H9 (cell line): ENCODE measurements at regions not wholly inside any gene's neighbourhood (a gene's known extent, or its start where the extent isn't known, plus 50 kb on each side); places are given as distances from the start of the nearest gene placed in this dataset.

ENCODE experiments used
- DNase-seq: peaks from one replicate; pipeline ENCODE4 v3.0.0-alpha.2; 2017
- H2AFZ ChIP-seq: one replicate; pipeline ENCODE4 v1.6.1; 2013; ENCODE audit warnings: mild to moderate bottlenecking, low read length, control low read depth, moderate library complexity
- H2AK5ac ChIP-seq: 2 replicates; pipeline ENCODE4 v1.6.1; 2013; ENCODE audit warnings: low read length, control low read depth, mixed read lengths; ENCODE audit not compliant: insufficient read length
- H2BK120ac ChIP-seq: one replicate; pipeline ENCODE4 v1.6.1; 2013; ENCODE audit warnings: low read depth, mild to moderate bottlenecking, low read length, control low read depth, inconsistent platforms; ENCODE audit not compliant: poor library complexity, severe bottlenecking
- H2BK12ac ChIP-seq: 2 replicates; pipeline ENCODE4 v1.6.1; 2013; ENCODE audit warnings: low read length, control low read depth, mixed read lengths, low read depth; ENCODE audit not compliant: insufficient read length
- H2BK15ac ChIP-seq: 2 replicates; pipeline ENCODE4 v1.6.1; 2013; ENCODE audit warnings: low read depth, low read length, control low read depth
- H2BK20ac ChIP-seq: one replicate; pipeline ENCODE4 v1.6.1; 2013; ENCODE audit warnings: low read depth, mild to moderate bottlenecking, low read length, control low read depth, inconsistent platforms; ENCODE audit not compliant: poor library complexity, severe bottlenecking
- H2BK5ac ChIP-seq: 2 replicates; pipeline ENCODE4 v1.6.1; 2013; ENCODE audit warnings: low read length, control low read depth, mixed read lengths; ENCODE audit not compliant: insufficient read length
- H3K14ac ChIP-seq: 2 replicates; pipeline ENCODE4 v1.6.1; 2013; ENCODE audit warnings: low read length, control low read depth; ENCODE audit not compliant: insufficient read depth
- H3K18ac ChIP-seq: 2 replicates; pipeline ENCODE4 v1.6.1; 2013; ENCODE audit warnings: low read depth, mild to moderate bottlenecking, mixed read lengths, low read length, control low read depth; ENCODE audit not compliant: insufficient read length
- H3K23ac ChIP-seq: 2 replicates; pipeline ENCODE4 v1.6.1; 2013; ENCODE audit warnings: low read length, control low read depth, mixed read lengths, low read depth; ENCODE audit not compliant: insufficient read length
- H3K23me2 ChIP-seq: 2 replicates; pipeline ENCODE4 v1.6.1; 2013; ENCODE audit warnings: low read depth, mild to moderate bottlenecking, mixed read lengths, low read length, control low read depth; ENCODE audit not compliant: insufficient read length, poor library complexity, severe bottlenecking
- H3K27ac ChIP-seq: 2 replicates; pipeline ENCODE4 v1.5.1; 2013; ENCODE audit warnings: low read length, control low read depth, mixed read lengths, low read depth; ENCODE audit not compliant: insufficient read length
- H3K27me3 ChIP-seq: 2 replicates; pipeline ENCODE4 v1.6.1; 2013; ENCODE audit warnings: low read length, control low read depth, inconsistent platforms; ENCODE audit not compliant: insufficient read depth
- H3K4ac ChIP-seq: 2 replicates; pipeline ENCODE4 v1.6.1; 2013; ENCODE audit warnings: low read depth, mild to moderate bottlenecking, control low read depth, inconsistent platforms, low read length, moderate library complexity
- H3K4me1 ChIP-seq: 2 replicates; pipeline ENCODE4 v1.6.1; 2013; ENCODE audit warnings: low read length, control low read depth, inconsistent platforms; ENCODE audit not compliant: insufficient read depth
- H3K4me2 ChIP-seq: 2 replicates; pipeline ENCODE4 v1.6.1; 2013; ENCODE audit warnings: low read length, control low read depth, mixed read lengths; ENCODE audit not compliant: insufficient read length, insufficient read depth
- H3K56ac ChIP-seq: 2 replicates; pipeline ENCODE4 v1.6.1; 2013; ENCODE audit warnings: low read depth, mild to moderate bottlenecking, mixed read lengths, low read length, control low read depth; ENCODE audit not compliant: insufficient read length
- H3K79me1 ChIP-seq: 2 replicates; pipeline ENCODE4 v1.6.1; 2013; ENCODE audit warnings: low read depth, mild to moderate bottlenecking, moderate library complexity, low read length, control low read depth, inconsistent platforms; ENCODE audit not compliant: insufficient read depth, poor library complexity, severe bottlenecking
- H3K79me2 ChIP-seq: 2 replicates; pipeline ENCODE4 v1.6.1; 2013; ENCODE audit warnings: low read length, control low read depth, inconsistent platforms; ENCODE audit not compliant: insufficient read depth
- H3K9ac ChIP-seq: 2 replicates; pipeline ENCODE4 v1.6.1; 2013; ENCODE audit warnings: low read length, control low read depth, mixed read lengths; ENCODE audit not compliant: insufficient read length; ENCODE audit errors: extremely low read depth
- H3K9me3 ChIP-seq: one replicate; pipeline ENCODE4 v1.6.1; 2013; ENCODE audit warnings: low read depth, low read length, inconsistent platforms; ENCODE audit not compliant: control insufficient read depth
- H3T11ph ChIP-seq: one replicate; pipeline ENCODE4 v1.6.1; 2013; ENCODE audit warnings: mild to moderate bottlenecking, low read length, control low read depth, inconsistent platforms
- H4K20me1 ChIP-seq: one replicate; pipeline ENCODE4 v1.6.1; 2013; ENCODE audit not compliant: control insufficient read depth, insufficient read length, insufficient read depth
- H4K5ac ChIP-seq: 2 replicates; pipeline ENCODE4 v1.6.1; 2013; ENCODE audit warnings: low read depth, mild to moderate bottlenecking, mixed read lengths, low read length, control low read depth; ENCODE audit not compliant: insufficient read length
- H4K8ac ChIP-seq: replicated peaks from 2 replicates; pipeline ENCODE4 v1.6.1; 2013; ENCODE audit warnings: low read length, control low read depth, mixed read lengths, low read depth; ENCODE audit not compliant: insufficient read length
- H4K91ac ChIP-seq: 2 replicates; pipeline ENCODE4 v1.6.1; 2013; ENCODE audit warnings: low read depth, mild to moderate bottlenecking, moderate library complexity, mixed read lengths, low read length, control low read depth; ENCODE audit not compliant: insufficient read length
- H3K27ac Mint-ChIP-seq, 3 experiments: 2 replicates in 2 of 3; 3 replicates in 1 of 3; pipeline ENCODE4 v1.8.0; 2020 to 2021; ENCODE audit warnings: mixed read lengths in 3 of 3, mild to moderate bottlenecking in 1 of 3, moderate library complexity in 1 of 3
- H3K27me3 Mint-ChIP-seq: 2 replicates; pipeline ENCODE4 v1.8.0; 2021; ENCODE audit warnings: low read depth, mild to moderate bottlenecking, moderate library complexity, mixed read lengths
- H3K36me3 Mint-ChIP-seq, 3 experiments: 2 replicates in 2 of 3; 3 replicates in 1 of 3; pipeline ENCODE4 v1.8.0; 2020 to 2021; ENCODE audit warnings: low read depth in 3 of 3, mixed read lengths in 3 of 3; ENCODE audit not compliant: insufficient read depth in 1 of 3
- H3K4me1 Mint-ChIP-seq, 2 experiments: 2 replicates each; pipeline ENCODE4 v1.8.0; 2020; ENCODE audit warnings: mixed read lengths in 2 of 2
- H3K4me3 Mint-ChIP-seq, 2 experiments: 2 replicates in 1 of 2; 3 replicates in 1 of 2; pipeline ENCODE4 v1.8.0; 2020 to 2021; ENCODE audit warnings: mild to moderate bottlenecking in 2 of 2, mixed read lengths in 2 of 2, moderate library complexity in 1 of 2
- H3K9me3 Mint-ChIP-seq, 2 experiments: 2 replicates in 1 of 2; 3 replicates in 1 of 2; pipeline ENCODE4 v1.8.0; 2020; ENCODE audit warnings: mild to moderate bottlenecking in 2 of 2, mixed read lengths in 2 of 2, moderate library complexity in 1 of 2
- CTCF ChIP-seq: fragments of 200-600 bp; sonication (generic); conservative IDR thresholded peaks from 3 replicates; pipeline ENCODE4 v1.8.0; 2021; ENCODE audit warnings: antibody characterized with exemption, mild to moderate bottlenecking
- WGBS: extraction: QIAGEN DNeasy Blood & Tissue Kit; methylation state at CpG from one replicate; pipeline ENCODE4 v1.1.7; 2013; ENCODE audit warnings: missing lambda C conversion rate, low lambda C conversion rate, mixed read lengths; ENCODE audit not compliant: insufficient read length; ENCODE audit errors: extremely low coverage; 5-methylcytosine and 5-hydroxymethylcytosine counted together

GRCh38 chr18:67995769-67996168 lies 479.2 kb upstream of the DSEL start:
- Histone ChIP-seq H3K4ac (no peak overlapping the region), H3K9me3 (no peaks in the 10 kb centered on the region), H2AK5ac (no peak overlapping the region)

More at GRCh38 chr18:67995769-67996168, 479.2 kb upstream of the DSEL start:
- Histone ChIP-seq H2BK20ac (no peak overlapping the region), H2BK12ac (no peak overlapping the region), H3K4me2 (no peak overlapping the region), H3K23me2 (no peaks in the 10 kb centered on the region), H3K4me1 (no peaks in the 10 kb centered on the region), H3K79me1 (no peaks in the 10 kb centered on the region), H2AFZ (no peak overlapping the region), H4K91ac (no peak overlapping the region), H4K8ac (no peak overlapping the region), H2BK5ac (no peak overlapping the region), H3K23ac (no peak overlapping the region), H3K56ac (no peak overlapping the region), H3T11ph (no peak overlapping the region), H3K14ac (no peak overlapping the region), H3K9ac (no peak overlapping the region), H3K27ac (no peak overlapping the region), H2BK120ac (no peak overlapping the region), H4K20me1 (no peaks in the 10 kb centered on the region), H4K5ac (no peak overlapping the region), H3K18ac (no peak overlapping the region), H3K27me3 (no peaks in the 10 kb centered on the region), H2BK15ac (no peak overlapping the region), H3K79me2 (no peaks in the 10 kb centered on the region)
- no peaks in the 10 kb centered on the region for H3K27me3 Mint-ChIP-seq
- H3K4me3 Mint-ChIP-seq, result no peak overlapping the region
- no peak for DNase-seq
- no CpG with 5 or more reads among the region's 3 CpGs for WGBS
- H3K4me1 Mint-ChIP-seq, result no peaks in the 10 kb centered on the region
- H3K27ac Mint-ChIP-seq, result no peak overlapping the region
- H3K9me3 Mint-ChIP-seq, result no peaks in the 10 kb centered on the region; a peak in 1 of 5 replicates
- TF ChIP-seq CTCF, result no peak
- no peaks in the 10 kb centered on the region for H3K36me3 Mint-ChIP-seq
